ENCODE measurements at regions not wholly inside any gene's neighbourhood (a gene's known extent, or its start where the extent isn't known, plus 50 kb on each side); places are given as distances from the start of the nearest gene placed in this dataset.

DNA sequence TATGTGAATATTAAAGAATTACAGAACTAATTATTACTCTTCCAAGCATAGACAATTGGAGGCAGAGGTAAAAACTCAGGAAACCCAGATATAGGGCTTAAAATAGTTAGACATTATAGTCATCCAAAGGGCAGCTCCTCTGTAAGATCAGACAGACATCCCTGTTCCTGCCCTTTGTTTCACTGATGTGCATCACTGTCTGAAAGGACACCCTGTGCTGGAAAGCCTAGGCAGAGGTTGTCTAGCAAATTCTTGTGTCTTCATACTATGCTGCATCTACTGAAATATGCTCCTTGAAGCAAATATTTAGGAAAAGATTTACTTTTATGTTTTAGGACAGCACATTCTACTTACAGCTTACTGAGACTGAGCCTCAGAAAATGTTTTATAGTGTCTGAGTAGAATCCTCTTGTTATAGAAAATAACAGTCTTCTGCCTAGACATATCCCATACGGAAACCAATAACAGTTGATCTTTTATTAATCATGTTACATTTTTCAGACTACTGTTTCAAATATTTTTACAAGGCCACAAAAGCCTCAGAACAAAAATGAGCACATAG lies 977.3 kb upstream of the CDH2 start:
- Mint-ChIP-seq H3K9me3 (peaks cover 4% of the 10 kb centered on the region), H3K4me1 (no peaks in the 10 kb centered on the region), H3K4me3 (no peak overlapping the region), H3K27ac (no peak overlapping the region), H3K27me3 (no peaks in the 10 kb centered on the region), H3K36me3 (no peaks in the 10 kb centered on the region)
- POLR2A ChIA-PET: no interaction called here
- no peak for DNase-seq
- no peak for ATAC-seq (ENCODE audit: low read depth)

DNA sequence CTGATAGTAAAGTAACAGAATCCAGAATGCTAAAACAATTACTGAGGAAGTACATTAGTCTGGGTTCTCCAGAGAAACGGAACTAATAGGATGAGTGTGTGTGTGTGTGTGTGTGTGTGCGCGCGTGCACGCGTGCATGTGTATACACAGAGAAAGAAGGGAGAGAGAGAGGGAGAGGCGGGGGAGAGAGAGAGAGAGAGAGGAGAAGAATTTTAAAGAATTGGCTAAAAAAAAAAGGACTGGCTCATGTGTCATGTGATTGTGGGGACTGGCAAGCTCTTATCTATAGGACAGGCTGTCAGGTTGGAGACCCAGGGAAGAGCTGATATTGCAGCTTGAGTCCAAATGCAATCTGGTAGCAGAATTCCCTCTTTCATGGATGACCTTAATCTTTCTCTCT lies 976.2 kb upstream of the CDH2 start:
- ATAC-seq (ENCODE audit: low read depth) (no peak), DNase-seq (no peak)
- Mint-ChIP-seq H3K9me3 (peaks cover 4% of the 10 kb centered on the region), H3K36me3 (no peaks in the 10 kb centered on the region), H3K27ac (no peak overlapping the region), H3K4me3 (no peak overlapping the region), H3K27me3 (no peaks in the 10 kb centered on the region), H3K4me1 (no peaks in the 10 kb centered on the region)
- POLR2A ChIA-PET: no interaction called here

DNA sequence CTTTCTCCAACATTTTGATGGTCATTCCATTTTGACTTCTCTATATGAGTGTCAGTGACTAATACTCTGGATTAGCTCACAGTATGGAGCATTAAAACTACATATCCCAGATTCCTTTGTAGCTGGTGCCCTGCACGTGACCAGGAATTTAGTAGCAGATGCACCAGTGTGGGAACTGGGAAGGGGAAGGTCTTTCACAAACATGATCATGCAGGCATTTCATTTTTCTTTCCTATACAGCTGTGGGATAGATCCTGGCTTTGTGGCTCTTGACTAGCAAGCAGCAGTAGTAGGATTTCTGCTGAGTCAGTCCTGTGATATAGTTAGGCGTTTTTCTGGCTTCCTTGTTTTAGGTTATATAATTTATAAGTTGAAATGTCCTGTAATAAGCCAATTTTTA lies 971.0 kb upstream of the CDH2 start:
- no peaks in the 10 kb centered on the region for H3K27me3 Mint-ChIP-seq
- no peak overlapping the region for H3K27ac Mint-ChIP-seq
- H3K4me1 Mint-ChIP-seq: no peaks in the 10 kb centered on the region
- peaks cover 4% of the 10 kb centered on the region for H3K9me3 Mint-ChIP-seq
- ATAC-seq (ENCODE audit: low read depth) (no peak), DNase-seq (no peak)
- no peaks in the 10 kb centered on the region for H3K36me3 Mint-ChIP-seq
- POLR2A ChIA-PET: no interaction called here
- H3K4me3 Mint-ChIP-seq: no peak overlapping the region

DNA sequence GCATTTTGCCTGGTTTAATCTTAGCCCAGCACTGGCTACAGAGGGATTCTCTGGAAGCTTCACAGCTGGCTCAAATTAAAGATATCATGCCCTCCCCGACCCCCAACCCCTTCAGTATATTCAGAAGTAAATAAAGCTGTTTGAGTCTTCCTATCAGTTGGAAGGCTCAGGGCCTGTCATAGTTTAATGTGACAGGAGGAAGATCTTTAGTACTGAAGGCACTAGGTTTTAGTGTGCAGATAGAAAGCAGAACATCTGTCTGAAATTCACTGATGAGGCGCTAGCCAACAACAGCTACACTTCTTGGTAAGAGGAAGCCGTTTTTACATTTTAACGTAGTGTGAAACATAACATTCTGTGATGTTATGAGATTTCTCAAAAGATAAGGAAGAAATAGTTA lies 969.1 kb upstream of the CDH2 start:
- no peak for ATAC-seq (ENCODE audit: low read depth)
- POLR2A ChIA-PET: no interaction called here
- Mint-ChIP-seq H3K4me1 (no peaks in the 10 kb centered on the region), H3K27me3 (no peaks in the 10 kb centered on the region), H3K27ac (no peak overlapping the region), H3K36me3 (no peaks in the 10 kb centered on the region), H3K9me3 (peaks cover 6% of the 10 kb centered on the region), H3K4me3 (no peak overlapping the region)
- DNase-seq: no peak

DNA sequence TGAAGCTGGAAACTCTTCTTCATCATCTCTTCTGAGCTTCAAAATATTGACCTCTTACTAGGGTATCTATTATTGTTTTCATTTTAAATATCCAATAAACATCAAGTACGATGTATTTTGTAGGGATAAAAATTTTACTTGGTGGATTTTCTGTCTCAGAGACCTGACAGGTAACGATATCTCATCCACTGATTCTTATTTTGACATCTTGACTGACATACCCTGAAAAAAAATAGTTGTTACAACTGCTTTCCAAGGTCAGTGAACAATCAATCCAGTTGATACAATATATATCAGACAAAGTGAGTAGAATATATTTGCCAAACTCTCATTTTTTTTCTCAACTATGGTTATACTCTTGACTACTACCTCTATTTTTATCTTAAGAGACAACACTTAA lies 963.7 kb upstream of the CDH2 start:
- Mint-ChIP-seq H3K36me3 (no peaks in the 10 kb centered on the region), H3K9me3 (peaks cover 5% of the 10 kb centered on the region), H3K27ac (no peak overlapping the region), H3K4me3 (no peak overlapping the region), H3K27me3 (no peaks in the 10 kb centered on the region), H3K4me1 (no peaks in the 10 kb centered on the region)
- no peak for ATAC-seq (ENCODE audit: low read depth)
- POLR2A ChIA-PET: no interaction called here
- no peak for DNase-seq

DNA sequence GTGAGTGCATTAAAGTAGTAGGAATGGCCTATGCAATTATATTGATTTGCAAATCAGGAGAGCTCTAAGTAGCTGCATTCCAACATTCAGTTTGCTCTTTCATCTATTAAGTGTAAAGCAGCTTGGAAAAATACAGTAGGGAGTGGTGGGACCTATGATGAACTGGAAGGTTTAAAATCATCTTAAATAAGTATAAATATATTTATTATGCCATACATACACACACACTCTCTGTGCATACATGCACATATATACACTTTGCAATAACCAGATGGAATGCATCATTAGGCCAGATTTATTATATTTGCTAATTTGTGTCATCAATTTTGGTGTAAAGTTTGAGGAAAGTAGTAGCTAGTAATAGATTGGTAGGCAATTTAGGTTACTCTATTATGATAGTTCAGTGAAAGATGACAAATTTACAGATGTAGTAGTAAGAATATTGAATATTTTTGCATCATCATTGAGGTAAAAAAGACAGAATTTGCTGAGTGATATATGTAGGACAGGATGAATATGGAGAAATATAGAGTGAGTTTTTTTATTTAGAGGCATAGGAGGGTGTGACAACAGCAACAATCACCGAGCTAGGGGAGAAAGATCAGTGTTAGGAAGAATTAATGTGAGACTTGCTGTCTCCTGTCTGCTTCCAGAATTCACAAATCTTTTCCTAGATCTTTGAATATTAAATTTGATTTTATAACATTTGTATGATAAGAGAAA lies 961.0 kb upstream of the CDH2 start:
- POLR2A ChIA-PET: no interaction called here

DNA sequence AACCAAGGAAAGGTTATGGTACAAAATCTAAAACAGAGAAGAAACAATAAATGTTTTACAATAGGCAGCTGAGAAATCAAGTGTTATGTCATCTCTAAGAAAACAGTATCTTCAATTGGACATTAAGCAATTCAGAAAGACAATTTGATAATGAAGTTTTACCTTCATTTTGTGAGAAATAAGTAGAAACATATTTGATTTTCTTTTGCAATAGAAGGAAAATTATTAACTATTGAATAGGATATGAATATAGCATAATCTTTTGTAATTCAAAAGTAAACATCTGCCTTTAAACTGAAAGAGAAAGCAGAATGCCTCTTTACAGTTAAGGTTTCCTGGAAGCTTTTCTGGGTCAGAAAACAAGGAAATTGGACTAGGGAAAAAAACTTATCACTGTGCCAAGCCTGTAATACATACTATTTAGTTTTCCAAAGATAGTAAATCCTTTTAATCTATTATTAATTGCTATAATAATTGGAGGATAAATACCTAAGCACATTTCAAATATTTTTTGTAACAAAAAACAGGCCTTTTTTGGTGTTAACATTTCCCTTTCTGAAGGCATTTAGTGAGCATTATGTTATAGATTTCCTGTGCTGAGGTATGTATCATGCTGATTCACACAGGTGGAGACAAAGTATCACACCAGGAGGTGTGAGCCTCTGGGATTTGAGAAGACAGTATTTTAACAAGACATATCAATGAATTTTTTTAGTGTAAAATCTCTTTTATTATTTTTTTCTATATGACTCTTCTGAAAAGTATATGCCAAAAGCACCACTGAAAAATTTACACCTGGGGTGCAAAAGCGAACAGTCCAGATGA lies 947.0 kb upstream of the CDH2 start:
- H3K4me3 Mint-ChIP-seq: no peak overlapping the region
- POLR2A ChIA-PET: no interaction called here
- H3K9me3 Mint-ChIP-seq: no peaks in the 10 kb centered on the region
- H3K36me3 Mint-ChIP-seq: no peaks in the 10 kb centered on the region
- H3K27ac Mint-ChIP-seq: no peak overlapping the region
- no peaks in the 10 kb centered on the region for H3K4me1 Mint-ChIP-seq
- DNase-seq (no peak), ATAC-seq (ENCODE audit: low read depth) (no peak)
- H3K27me3 Mint-ChIP-seq: no peaks in the 10 kb centered on the region

More for the DNA sequence above, 961.0 kb upstream of the CDH2 start:
- Mint-ChIP-seq H3K27me3 (no peaks in the 10 kb centered on the region), H3K4me3 (no peak overlapping the region), H3K36me3 (no peaks in the 10 kb centered on the region), H3K4me1 (no peaks in the 10 kb centered on the region), H3K27ac (no peak overlapping the region), H3K9me3 (peaks cover 2% of the 10 kb centered on the region)
- ATAC-seq (ENCODE audit: low read depth) (no peak), DNase-seq (no peak)

DNA sequence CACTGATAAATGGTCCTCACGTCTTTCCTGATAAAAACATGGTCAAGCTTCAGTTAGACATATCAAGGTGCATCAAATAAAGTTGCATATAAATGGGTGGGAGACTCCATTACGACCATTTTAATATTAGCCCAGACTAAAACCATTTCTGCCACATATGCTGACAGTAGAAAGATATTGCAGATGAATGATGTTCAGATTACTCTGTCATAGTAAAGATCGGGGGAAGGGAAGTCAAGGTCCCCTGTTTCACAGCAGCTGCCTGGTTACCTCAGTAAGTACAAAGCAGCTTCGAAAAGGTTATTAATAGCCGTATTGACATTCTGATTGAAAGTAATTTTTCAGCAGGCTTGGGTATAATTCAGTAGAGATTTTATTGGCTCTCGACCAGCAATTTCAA lies 927.7 kb upstream of the CDH2 start:
- POLR2A ChIA-PET: no interaction called here
- ATAC-seq (ENCODE audit: low read depth) (no peak), DNase-seq (no peak)
- no peak overlapping the region for H3K27ac Mint-ChIP-seq
- peaks cover 2% of the 10 kb centered on the region for H3K9me3 Mint-ChIP-seq
- no peaks in the 10 kb centered on the region for H3K36me3 Mint-ChIP-seq
- H3K4me1 Mint-ChIP-seq: no peaks in the 10 kb centered on the region
- H3K27me3 Mint-ChIP-seq: no peaks in the 10 kb centered on the region
- H3K4me3 Mint-ChIP-seq: no peak overlapping the region

DNA sequence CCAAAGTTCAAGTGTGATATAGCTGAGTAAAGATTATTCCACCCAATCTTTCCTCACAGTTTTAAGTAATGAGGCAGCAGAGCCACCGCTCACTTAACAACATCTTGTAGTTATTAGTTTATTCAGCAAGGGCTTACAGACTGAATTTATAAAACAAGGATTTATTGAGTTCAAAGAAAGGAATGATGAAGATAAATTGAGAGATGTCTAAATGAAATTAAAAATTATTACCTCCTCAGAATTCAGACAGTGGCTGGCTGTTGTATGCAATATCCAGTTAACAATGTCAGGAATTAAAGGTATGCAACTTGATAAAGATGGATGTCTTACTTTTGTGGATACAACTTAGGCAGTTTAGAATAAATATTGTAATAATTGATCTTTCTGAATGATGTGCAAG lies 927.3 kb upstream of the CDH2 start:
- Mint-ChIP-seq H3K9me3 (peaks cover 2% of the 10 kb centered on the region), H3K4me1 (no peaks in the 10 kb centered on the region), H3K27ac (no peak overlapping the region), H3K27me3 (no peaks in the 10 kb centered on the region), H3K4me3 (no peak overlapping the region), H3K36me3 (no peaks in the 10 kb centered on the region)
- DNase-seq (no peak), ATAC-seq (ENCODE audit: low read depth) (no peak)
- POLR2A ChIA-PET: no interaction called here

DNA sequence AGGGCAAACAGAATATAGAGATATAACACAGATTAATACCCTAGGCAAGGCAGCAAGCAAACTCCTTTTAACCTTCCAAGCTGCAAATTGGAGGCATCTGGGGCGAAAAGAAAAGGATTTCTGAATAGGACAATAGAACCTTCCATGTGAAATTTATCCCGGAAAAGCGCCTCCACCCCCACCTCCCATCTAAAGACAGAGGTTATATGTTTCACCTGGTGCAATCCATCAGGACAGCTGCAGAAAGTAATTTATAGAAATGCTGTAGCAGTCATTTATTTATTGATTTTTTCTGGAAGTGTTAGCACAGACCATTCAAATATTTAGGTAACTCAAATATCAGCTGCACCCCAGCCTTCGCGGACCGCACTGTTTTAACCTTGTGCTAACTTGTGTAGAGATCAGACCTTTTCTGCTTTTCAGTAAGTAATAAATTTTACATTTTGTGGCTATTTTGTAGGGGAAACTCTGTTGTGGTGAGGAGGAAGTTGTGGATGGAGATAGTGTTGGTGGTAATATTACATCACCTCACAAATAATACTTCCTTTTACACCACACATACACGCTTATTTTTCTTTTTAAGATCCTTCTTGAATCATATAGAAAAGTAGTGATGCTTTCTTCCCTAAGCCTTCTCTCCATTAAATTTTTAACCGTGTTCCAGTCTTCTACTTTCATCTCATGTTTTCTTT lies 919.3 kb upstream of the CDH2 start:
- Mint-ChIP-seq H3K9me3 (peaks cover 4% of the 10 kb centered on the region), H3K4me1 (no peaks in the 10 kb centered on the region), H3K4me3 (no peak overlapping the region), H3K27ac (no peak overlapping the region), H3K27me3 (no peaks in the 10 kb centered on the region), H3K36me3 (no peaks in the 10 kb centered on the region)
- ATAC-seq (ENCODE audit: low read depth) (no peak), DNase-seq (no peak)
- POLR2A ChIA-PET: no interaction called here

DNA sequence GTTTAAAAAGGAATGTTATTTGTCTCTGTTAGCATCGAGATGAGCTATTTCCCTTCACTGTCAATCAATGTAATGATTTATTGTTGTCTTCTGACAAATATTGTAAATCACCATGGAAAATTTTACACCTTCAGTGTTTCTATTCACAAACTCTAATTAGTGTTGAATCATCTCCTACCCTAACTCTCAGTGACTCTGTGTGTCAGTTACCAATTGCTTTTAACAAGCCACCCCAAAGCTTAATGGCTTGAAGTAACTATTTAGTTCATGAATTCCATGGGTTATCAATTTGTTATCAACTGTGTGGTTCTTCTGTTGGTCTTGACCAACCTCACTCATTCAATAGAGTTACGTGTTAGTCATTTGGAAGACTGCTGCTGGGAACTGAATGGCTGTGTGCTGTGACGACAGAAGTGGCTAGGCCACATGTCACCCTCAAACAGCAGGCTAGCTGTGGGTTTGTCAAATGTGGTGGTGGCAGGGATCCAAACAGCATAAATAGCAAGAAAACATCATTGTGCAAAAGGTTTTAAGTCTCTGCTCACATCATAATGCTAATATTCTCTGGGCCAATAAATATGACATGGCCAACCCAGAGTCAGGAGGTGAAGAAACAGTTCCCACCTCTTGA lies 910.8 kb upstream of the CDH2 start:
- Mint-ChIP-seq H3K27ac (no peak overlapping the region), H3K9me3 (peaks cover 2% of the 10 kb centered on the region)
- no peak for ATAC-seq (ENCODE audit: low read depth)

DNA sequence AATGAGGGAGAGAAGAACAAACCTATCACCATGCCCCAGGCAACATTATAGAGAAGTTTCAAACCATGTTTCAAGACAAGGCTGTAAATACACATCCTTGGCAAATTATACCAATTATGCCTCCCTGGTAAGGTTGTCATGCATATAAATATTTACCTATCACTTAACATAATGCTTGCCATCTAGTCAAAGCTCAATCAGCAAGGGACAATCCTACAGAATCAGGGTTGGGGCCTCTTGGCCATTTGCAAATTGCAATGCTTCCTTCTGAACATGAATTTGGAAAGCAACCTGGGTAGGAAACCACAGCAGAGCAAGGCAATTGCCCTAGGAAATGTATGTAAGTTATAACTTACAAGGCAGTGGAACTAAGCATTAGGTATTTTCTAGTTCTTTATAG lies 907.2 kb upstream of the CDH2 start:
- Mint-ChIP-seq H3K4me1 (no peaks in the 10 kb centered on the region), H3K4me3 (no peak overlapping the region), H3K27ac (no peak overlapping the region), H3K9me3 (peaks cover 4% of the 10 kb centered on the region), H3K36me3 (no peaks in the 10 kb centered on the region), H3K27me3 (no peaks in the 10 kb centered on the region)
- DNase-seq (no peak), ATAC-seq (ENCODE audit: low read depth) (no peak)
- POLR2A ChIA-PET: no interaction called here

More for the DNA sequence above, 910.8 kb upstream of the CDH2 start:
- Mint-ChIP-seq H3K4me3 (no peak overlapping the region), H3K36me3 (no peaks in the 10 kb centered on the region), H3K4me1 (no peaks in the 10 kb centered on the region), H3K27me3 (no peaks in the 10 kb centered on the region)
- POLR2A ChIA-PET: no interaction called here
- DNase-seq: no peak

DNA sequence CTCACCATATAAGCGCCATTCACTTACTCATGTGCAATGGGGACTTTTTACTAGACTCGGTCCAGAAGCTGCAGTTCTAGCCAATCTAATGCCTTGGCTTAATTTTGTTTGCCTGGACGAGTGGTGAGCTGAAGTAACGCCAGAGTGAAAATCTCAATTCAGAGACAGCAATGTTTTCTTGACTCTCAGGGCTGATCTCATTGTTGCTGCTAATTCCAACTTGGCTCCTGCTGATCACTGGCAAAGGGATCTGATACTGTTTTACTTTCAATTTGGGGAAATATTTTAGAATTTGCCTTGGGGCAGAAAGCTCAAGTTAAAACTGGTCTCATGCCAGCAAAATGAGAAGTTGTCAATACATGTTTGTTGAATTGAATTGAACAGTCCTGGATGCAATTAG lies 906.6 kb upstream of the CDH2 start:
- POLR2A ChIA-PET: no interaction called here
- Mint-ChIP-seq H3K27ac (no peak overlapping the region), H3K4me3 (no peak overlapping the region), H3K36me3 (no peaks in the 10 kb centered on the region), H3K9me3 (peaks cover 4% of the 10 kb centered on the region), H3K4me1 (no peaks in the 10 kb centered on the region), H3K27me3 (no peaks in the 10 kb centered on the region)
- DNase-seq (no peak), ATAC-seq (ENCODE audit: low read depth) (no peak)

Measured in activated naive CD8-positive, alpha-beta T cell treated with anti-CD3 and anti-CD28 coated beads, Interleukin-2, amount 10 ng/mL, durations not matched to agents 7 days and 5 days (primary cell).